Hepatocyte (in vitro differentiated cells): ENCODE measurements at regions not wholly inside any gene's neighbourhood (a gene's known extent, or its start where the extent isn't known, plus 50 kb on each side); places are given as distances from the start of the nearest gene placed in this dataset.

Experiments used
- DNase-seq: peaks from one replicate; pipeline ENCODE4 v3.0.0-alpha.2; 2016; ENCODE audit warnings: low spot score
- H2AFZ ChIP-seq: fragments of 200-600 bp; sonication (generic); 2 replicates; pipeline ENCODE4 v1.6.0; 2016; ENCODE audit warnings: antibody characterized with exemption, mild to moderate bottlenecking
- H3K27ac ChIP-seq: fragments of 200-600 bp; sonication (generic); 2 replicates; pipeline ENCODE4 v1.5.1; 2016; ENCODE audit warnings: mild to moderate bottlenecking
- H3K27me3 ChIP-seq: fragments of 200-600 bp; sonication (generic); 2 replicates; pipeline ENCODE4 v1.6.1; 2016
- H3K36me3 ChIP-seq: fragments of 200-600 bp; sonication (generic); replicated peaks from 2 replicates; pipeline ENCODE4 v1.5.1; 2016; ENCODE audit warnings: low read depth; ENCODE audit not compliant: insufficient read depth
- H3K4me1 ChIP-seq: fragments of 200-600 bp; sonication (generic); 2 replicates; pipeline ENCODE4 v1.5.1; 2016; ENCODE audit warnings: mild to moderate bottlenecking, moderate library complexity; ENCODE audit not compliant: insufficient read depth
- H3K4me2 ChIP-seq: fragments of 200-600 bp; sonication (generic); 2 replicates; pipeline ENCODE4 v1.6.0; 2016
- H3K4me3 ChIP-seq: fragments of 200-600 bp; sonication (generic); 2 replicates; pipeline ENCODE4 v1.5.1; 2016; ENCODE audit warnings: mild to moderate bottlenecking
- H3K79me2 ChIP-seq: fragments of 200-600 bp; sonication (generic); 2 replicates; pipeline ENCODE4 v1.6.0; 2017; ENCODE audit warnings: mild to moderate bottlenecking
- H3K9me2 ChIP-seq: fragments of 200-600 bp; sonication (generic); replicated peaks from 2 replicates; pipeline ENCODE4 v1.6.0; 2017; ENCODE audit warnings: mild to moderate bottlenecking; ENCODE audit not compliant: insufficient read depth
- H3K9me3 ChIP-seq: fragments of 200-600 bp; sonication (generic); 2 replicates; pipeline ENCODE4 v1.5.1; 2016; ENCODE audit warnings: low read depth, mild to moderate bottlenecking
- H4K20me1 ChIP-seq: fragments of 200-600 bp; sonication (generic); 2 replicates; pipeline ENCODE4 v1.6.0; 2016; ENCODE audit warnings: mild to moderate bottlenecking; ENCODE audit not compliant: insufficient read depth, poor library complexity, severe bottlenecking
- EZH2 ChIP-seq: fragments of 200-600 bp; sonication (generic); IDR thresholded peaks from 2 replicates; pipeline ENCODE4 v1.6.1; 2016; ENCODE audit warnings: antibody characterized with exemption, mild to moderate bottlenecking, borderline replicate concordance
- EZH2phosphoT487 ChIP-seq: fragments of 200-600 bp; sonication (generic); IDR thresholded peaks from one replicate; pipeline ENCODE4 v1.6.1; 2018; ENCODE audit warnings: antibody characterized with exemption, mild to moderate bottlenecking, low read depth, moderate library complexity; ENCODE audit not compliant: unreplicated experiment, severe bottlenecking
- whole genome bisulfite sequencing: methylation state at CpG from one replicate; pipeline ENCODE4 v1.1.6; 2016; ENCODE audit warnings: low lambda C conversion rate; ENCODE audit errors: missing lambda C conversion rate; 5-methylcytosine and 5-hydroxymethylcytosine counted together
- TF ChIP-seq, protein P1 (sequence below): fragments of 200-600 bp; sonication (generic); IDR thresholded peaks from 2 replicates; pipeline ENCODE4 v1.5.1; 2016; ENCODE audit warnings: antibody characterized with exemption, mild to moderate bottlenecking; ENCODE audit not compliant: poor library complexity

DNA sequence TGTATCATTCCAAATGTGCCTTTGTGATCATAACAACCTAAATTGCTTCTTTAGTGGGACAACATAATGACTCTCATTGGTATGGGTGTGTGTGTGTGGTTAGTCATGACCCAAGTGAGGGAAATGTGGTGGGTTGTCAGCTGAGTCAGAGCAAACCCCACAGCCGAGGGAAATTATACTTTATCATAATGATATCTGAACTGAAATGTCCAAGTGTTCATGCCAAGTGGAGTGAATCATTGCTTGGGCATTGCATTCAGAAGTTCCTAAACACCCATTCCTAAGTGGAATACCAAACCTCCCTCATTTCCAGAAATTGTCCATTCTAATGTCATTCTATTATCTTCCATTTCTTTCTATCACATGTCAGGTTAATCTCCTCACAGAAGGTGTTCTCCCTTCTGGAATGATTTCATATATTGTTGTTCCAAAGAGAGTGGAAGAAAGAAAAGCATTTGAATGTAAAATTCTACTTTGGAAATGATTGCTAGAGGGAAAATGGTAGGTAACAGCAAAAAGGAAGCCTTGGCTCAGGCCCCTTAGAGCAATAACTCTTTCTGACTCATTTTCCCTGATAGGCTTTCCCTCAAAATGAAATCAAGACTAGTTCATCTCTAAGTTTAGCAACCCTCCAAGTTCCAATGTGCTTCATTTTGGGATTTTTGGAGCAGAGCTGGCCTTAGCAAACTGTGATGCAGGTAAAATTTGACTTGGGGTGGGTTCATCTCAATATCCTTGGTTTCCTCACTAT is 230.7 kb upstream of the KCNIP4 start:
- no peaks in the 10 kb centered on the region for H3K36me3 ChIP-seq
- 76% methylated on average over 1 of the region's 1 CpG for WGBS

GRCh38 chr4:22174640-22175039 is 226.1 kb upstream of the KCNIP4 start:
- no peaks in the 10 kb centered on the region for H4K20me1 ChIP-seq
- no peak overlapping the region for H3K27ac ChIP-seq
- no peaks in the 10 kb centered on the region for H3K27me3 ChIP-seq
- H3K79me2 ChIP-seq, result no peaks in the 10 kb centered on the region
- no peaks in the 10 kb centered on the region for H3K9me2 ChIP-seq
- WGBS, result 77% methylated on average over 1 of the region's 1 CpG
- no peak for DNase-seq
- TF ChIP-seq EZH2, result no peak
- TF ChIP-seq EZH2phosphoT487, result no peak
- H2AFZ ChIP-seq, result no peak overlapping the region
- H3K4me3 ChIP-seq, result no peak overlapping the region
- no peaks in the 10 kb centered on the region for H3K36me3 ChIP-seq
- H3K4me1 ChIP-seq, result no peaks in the 10 kb centered on the region
- no peaks in the 10 kb centered on the region for H3K9me3 ChIP-seq
- no peak overlapping the region for H3K4me2 ChIP-seq

More for the DNA sequence above, 230.7 kb upstream of the KCNIP4 start:
- Histone ChIP-seq H3K79me2 (no peaks in the 10 kb centered on the region), H3K27me3 (no peaks in the 10 kb centered on the region), H3K4me1 (no peaks in the 10 kb centered on the region), H3K4me2 (no peak overlapping the region), H3K9me3 (no peaks in the 10 kb centered on the region), H3K27ac (no peak overlapping the region), H3K4me3 (no peak overlapping the region), H4K20me1 (no peaks in the 10 kb centered on the region), H3K9me2 (no peaks in the 10 kb centered on the region), H2AFZ (no peak overlapping the region)
- TF ChIP-seq EZH2, result no peak
- TF ChIP-seq EZH2phosphoT487, result no peak
- TF ChIP-seq, protein P1, sequence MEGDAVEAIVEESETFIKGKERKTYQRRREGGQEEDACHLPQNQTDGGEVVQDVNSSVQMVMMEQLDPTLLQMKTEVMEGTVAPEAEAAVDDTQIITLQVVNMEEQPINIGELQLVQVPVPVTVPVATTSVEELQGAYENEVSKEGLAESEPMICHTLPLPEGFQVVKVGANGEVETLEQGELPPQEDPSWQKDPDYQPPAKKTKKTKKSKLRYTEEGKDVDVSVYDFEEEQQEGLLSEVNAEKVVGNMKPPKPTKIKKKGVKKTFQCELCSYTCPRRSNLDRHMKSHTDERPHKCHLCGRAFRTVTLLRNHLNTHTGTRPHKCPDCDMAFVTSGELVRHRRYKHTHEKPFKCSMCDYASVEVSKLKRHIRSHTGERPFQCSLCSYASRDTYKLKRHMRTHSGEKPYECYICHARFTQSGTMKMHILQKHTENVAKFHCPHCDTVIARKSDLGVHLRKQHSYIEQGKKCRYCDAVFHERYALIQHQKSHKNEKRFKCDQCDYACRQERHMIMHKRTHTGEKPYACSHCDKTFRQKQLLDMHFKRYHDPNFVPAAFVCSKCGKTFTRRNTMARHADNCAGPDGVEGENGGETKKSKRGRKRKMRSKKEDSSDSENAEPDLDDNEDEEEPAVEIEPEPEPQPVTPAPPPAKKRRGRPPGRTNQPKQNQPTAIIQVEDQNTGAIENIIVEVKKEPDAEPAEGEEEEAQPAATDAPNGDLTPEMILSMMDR, result no peak
- DNase-seq, result no peak

- WGBS, result 85% methylated on average over 1 of the region's 1 CpG
- Histone ChIP-seq H3K4me3 (no peak overlapping the region), H3K9me2 (no peaks in the 10 kb centered on the region), H3K4me2 (no peak overlapping the region), H3K79me2 (no peaks in the 10 kb centered on the region), H2AFZ (no peak overlapping the region), H3K9me3 (no peaks in the 10 kb centered on the region), H3K4me1 (no peaks in the 10 kb centered on the region), H3K27me3 (no peaks in the 10 kb centered on the region), H3K27ac (no peak overlapping the region), H4K20me1 (no peaks in the 10 kb centered on the region), H3K36me3 (no peaks in the 10 kb centered on the region)
- TF ChIP-seq EZH2 (no peak), EZH2phosphoT487 (no peak)
- TF ChIP-seq, protein P1, result no peak
- DNase-seq, result no peak
These were observed 221.8 kb upstream of the KCNIP4 start for GRCh38 chr4:22170353-22170752.

- Histone ChIP-seq H2AFZ (no peak overlapping the region), H3K4me1 (no peaks in the 10 kb centered on the region), H3K27me3 (no peaks in the 10 kb centered on the region), H4K20me1 (no peaks in the 10 kb centered on the region), H3K4me3 (no peak overlapping the region), H3K36me3 (no peaks in the 10 kb centered on the region), H3K27ac (no peak overlapping the region), H3K4me2 (no peak overlapping the region), H3K9me2 (no peaks in the 10 kb centered on the region), H3K9me3 (no peaks in the 10 kb centered on the region), H3K79me2 (no peaks in the 10 kb centered on the region)
- TF ChIP-seq, protein P1, result no peak
- no peak for TF ChIP-seq EZH2phosphoT487
- no peak for TF ChIP-seq EZH2
- DNase-seq, result no peak
- 84% methylated on average over 4 of the region's 4 CpGs for WGBS
These were observed 218.6 kb upstream of the KCNIP4 start for GRCh38 chr4:22167201-22167600.
